ENCODE measurements at regions not wholly inside any gene's neighbourhood (a gene's known extent, or its start where the extent isn't known, plus 50 kb on each side); places are given as distances from the start of the nearest gene placed in this dataset.
"Not testable (repeated sequence)": the region's sequence is repeated elsewhere in the genome, so short reads cannot be mapped to it uniquely, and the experiment has no call there.

DNA sequence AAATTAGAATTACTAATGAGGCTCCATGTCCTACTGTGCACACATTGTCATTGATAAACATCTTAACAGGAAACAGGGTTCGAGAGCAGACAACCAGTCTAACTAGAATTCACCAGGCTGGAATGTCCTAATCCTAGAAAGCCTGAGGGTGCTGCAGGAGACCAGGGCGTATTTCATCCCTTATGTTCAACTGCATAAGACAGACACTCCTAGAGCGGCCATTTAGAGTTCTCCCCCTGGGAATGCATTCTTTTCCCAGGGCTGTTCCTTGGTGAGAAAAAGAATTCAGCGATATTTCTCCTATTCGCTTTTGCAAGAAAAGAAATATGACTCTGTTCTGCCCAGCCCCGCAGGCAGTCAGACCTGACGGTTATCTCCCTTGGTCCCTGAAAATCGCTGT is 486.0 kb downstream of the REEP3 start:
- FAIRE-seq (no peak), DNase-seq (ENCODE audit: low spot score) (no peak)

DNA sequence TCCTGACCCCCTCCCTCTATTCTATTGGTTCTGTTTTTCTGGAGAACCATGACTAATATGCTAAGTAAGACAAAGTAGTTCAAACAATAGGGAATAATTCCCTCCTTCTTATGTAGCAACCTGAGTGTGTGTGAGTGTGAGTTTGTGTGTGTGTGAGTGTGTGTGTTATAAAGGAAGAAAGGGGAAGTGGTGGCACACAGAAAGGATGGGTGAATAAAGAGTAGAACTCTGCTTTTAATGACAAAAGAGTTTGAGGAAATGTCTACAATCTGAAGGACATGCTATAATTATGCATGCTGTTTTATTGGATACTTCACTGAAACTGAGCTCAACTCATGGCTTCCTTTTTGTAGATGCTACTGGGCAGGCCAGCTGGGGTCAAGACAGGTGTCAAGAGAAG is 489.5 kb downstream of the REEP3 start:
- FAIRE-seq (no peak), DNase-seq (ENCODE audit: low spot score) (no peak)

DNA sequence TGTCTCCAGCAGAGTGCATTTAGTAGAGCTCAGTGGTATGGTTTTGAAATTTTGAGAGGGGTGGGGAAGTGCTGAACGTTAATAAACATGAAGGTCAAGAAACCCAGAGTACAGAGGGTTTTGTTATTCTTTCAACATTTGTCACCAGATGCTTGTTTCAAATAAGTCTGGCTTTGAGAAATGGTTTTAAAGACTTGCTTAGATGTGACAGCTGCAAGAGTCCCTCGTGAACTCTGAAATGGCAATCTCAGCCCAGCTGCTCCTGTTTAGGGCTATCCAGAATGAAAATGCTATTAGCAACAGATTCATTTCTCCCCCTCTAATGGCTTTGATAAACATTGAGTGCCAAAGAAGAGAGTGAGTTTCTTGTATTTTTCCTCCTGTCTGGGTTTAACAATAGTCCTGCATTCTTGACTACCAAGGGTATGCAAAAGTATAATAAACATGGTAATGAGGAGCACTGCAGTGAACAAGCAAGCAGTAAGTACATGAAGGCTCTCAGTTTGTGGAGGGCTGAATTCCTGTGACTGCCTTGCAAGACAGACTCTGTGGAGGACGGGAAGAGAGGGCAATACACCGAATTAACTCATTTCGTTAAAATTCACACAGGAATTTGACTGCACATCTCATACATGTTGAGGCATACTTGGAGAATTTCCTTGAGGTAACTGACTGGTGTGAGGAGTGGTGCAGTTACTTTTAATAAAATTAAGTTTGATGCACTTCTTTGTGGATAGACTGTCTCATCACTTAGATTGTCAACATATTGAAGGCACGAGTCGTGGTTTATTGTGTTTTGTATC is 490.9 kb downstream of the REEP3 start:
- no peak for DNase-seq (ENCODE audit: low spot score)
- no peak for FAIRE-seq

DNA sequence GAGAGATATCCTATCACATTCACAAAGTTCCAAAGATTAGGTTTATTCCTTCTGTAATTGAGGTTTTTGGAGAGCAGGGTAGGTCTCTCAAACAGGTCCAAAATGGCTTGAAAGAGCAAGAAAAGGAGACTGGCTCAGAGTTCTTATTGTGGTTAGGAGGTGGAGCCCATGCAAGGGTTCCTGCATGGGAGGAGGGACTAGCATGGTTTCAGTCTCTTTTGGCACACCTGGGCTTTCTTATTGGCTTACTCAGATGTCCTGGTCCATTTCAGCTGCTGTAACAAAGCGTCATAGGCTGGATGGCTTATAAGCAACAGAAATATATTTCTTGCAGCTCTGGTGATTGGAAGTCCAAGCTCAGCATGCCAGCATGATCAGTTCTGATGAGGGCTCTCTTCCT is 493.1 kb downstream of the REEP3 start:
- DNase-seq (ENCODE audit: low spot score) (no peak), FAIRE-seq (no peak)

DNA sequence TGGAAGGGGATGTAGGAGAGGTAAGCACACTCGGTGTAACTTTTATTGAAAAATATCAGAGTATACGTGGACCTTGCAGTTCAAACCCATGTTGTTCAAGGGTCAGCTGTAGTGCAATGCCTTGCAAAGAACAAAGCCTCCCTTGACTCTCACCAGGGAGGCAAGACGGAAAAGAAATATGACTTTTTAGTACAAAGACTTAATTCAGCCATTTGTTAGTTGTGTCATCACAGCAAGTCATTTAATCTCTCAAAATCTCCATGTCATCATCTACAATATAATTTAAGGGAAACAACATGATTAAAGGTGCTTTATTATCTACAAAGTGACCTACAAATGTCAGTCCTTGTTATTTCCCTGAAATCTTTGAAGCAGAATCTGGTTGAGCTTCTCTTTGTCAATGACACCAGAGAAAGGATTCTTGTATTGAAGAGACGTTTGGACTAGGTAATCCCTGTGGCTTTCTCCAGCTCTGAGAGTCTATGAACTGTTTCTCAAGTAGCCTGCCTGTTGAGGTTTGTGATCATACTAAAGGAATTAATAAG is 502.8 kb downstream of the REEP3 start:
- FAIRE-seq = no peak
- no peak for DNase-seq (ENCODE audit: low spot score)

DNA sequence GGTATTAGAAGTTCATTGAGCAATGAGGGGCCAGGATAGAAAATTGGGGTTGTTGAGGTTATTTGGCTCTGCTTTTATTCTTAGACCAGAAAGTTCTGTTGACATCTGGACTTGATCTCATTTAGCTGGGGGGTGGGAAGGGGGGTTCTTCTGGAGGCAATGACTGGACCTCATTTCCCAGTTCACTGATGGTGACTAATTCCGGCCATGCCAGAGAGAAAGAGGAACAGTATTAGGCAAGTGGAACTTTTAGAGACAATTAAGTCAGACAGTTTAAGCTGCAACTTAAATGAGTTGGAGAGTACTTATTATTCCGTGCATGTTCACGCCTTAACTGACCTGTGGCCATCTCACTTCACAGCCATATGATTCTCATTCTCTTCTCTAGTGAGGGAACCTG is 512.5 kb downstream of the REEP3 start:
- no peak for FAIRE-seq

DNA sequence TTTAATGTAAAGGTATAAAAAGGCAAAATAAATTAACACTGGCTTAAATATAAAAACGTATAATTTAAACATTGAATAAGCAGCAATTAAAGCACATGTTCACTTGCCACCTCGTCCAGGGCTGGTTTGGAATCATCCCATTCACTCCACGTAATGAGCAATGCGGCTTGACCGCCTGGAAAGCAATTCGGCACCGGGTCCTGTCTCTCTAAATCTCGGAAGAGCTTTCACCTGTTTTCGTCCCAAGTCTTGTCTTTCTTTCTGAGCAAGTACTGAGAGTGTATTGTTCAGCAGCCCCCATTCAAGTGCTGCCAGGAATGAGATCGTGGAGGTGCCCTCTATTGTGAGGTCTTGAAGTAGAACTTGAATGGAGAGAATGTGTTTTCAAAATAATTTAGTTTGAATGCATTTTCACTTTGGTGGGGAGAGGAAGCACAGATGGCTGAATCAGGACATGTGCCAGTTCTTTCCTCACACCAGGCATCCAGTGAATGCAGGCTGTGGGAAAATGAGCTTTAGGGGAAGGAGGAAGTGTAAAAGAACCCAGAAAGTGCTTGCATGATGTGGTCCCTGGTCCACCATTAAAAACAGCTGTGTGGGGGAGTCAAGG is 515.2 kb downstream of the REEP3 start:
- FAIRE-seq = no peak
- no peak for DNase-seq (ENCODE audit: low spot score)

More for the DNA sequence above, 512.5 kb downstream of the REEP3 start:
- no peak for DNase-seq (ENCODE audit: low spot score)

DNA sequence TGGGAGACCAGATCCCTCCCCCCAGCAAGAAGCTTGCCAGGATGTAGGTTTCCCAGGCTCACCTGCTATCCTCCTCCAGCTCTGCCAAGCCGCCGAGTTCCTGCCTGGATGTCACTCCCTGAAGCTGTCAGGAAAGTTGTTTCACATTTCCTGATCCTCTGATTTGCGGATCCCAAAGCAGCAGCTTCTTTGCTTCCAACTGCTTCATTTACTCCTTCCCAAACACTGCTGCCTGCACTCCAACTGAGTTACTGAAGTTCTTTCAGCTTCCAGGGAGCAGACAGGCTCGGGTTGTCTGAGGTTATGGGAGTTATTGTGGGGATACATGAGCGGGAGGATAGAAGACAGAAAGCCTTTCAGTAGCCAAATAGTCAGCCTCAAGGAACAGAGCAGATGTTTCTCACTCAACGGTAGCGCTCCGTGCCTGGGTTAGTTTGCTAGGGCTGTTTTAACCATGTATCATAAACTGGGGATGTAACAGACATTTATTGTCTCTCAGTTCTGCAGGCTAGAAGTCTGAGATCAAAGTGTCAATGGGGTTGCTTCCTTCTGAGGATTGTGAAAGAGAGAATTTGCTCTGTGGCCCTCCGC is 516.0 kb downstream of the REEP3 start:
- DNase-seq (ENCODE audit: low spot score) (no peak), FAIRE-seq (no peak)

DNA sequence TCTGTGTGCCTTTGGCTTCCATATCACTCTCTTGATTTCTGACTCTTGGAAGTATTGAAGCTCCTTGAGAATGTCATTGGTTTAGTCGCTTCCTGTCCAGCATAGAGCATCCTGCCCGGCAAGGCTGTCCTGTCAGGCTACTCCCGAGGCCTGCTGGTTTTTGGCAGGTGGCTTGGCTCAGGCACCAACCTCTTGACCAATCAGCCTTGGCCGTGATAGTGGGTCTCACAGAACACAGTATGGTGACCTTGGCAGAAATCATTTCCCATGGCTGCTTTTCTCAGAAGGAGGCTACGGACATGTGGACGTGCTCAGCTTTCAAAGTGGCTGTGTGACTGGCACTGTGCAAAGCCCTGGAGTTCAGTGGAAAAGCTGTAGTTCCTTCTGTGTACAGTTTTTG is 516.9 kb downstream of the REEP3 start:
- DNase-seq (ENCODE audit: low spot score) (no peak), FAIRE-seq (no peak)

DNA sequence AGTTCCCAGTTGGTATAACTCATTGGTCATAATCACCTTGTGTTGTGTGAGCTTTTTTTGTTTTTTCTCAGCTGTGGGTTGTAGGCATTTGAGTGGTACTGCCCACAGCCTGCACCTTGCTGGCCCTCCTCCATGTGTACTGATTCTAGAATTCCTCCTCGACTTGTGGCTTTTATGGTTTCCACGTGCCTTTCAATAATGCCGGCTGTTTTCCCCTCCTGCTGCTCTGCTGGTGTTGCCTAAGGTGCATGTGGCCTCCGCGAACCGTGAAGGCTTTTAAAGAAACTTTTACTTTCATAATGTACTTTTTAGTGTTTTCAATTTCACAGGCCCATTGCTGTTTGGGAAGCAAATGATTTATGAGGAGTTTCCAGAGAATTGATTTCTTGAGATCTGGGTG is 518.0 kb downstream of the REEP3 start:
- no peak for FAIRE-seq
- no peak for DNase-seq (ENCODE audit: low spot score)

DNA sequence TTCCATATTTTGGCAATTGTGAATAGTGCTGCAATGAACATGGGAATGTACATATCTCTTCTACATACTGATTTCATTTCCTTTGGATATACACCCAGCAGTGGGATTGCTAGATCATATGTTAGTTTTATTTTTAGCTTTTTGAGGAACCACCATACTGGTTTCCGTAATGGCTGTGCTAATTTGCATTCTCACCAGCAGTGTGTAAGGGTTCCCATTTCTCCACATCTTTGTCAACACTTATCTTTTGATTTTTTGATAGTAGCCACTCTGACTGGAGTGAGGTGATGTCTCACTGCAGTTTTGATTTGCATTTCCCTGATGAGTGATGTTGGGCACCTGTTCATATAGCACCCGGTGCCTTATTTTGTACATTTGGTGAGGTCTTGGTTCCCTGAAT is 519.6 kb downstream of the REEP3 start:
- no peak for FAIRE-seq
- DNase-seq (ENCODE audit: low spot score) = no peak

DNA sequence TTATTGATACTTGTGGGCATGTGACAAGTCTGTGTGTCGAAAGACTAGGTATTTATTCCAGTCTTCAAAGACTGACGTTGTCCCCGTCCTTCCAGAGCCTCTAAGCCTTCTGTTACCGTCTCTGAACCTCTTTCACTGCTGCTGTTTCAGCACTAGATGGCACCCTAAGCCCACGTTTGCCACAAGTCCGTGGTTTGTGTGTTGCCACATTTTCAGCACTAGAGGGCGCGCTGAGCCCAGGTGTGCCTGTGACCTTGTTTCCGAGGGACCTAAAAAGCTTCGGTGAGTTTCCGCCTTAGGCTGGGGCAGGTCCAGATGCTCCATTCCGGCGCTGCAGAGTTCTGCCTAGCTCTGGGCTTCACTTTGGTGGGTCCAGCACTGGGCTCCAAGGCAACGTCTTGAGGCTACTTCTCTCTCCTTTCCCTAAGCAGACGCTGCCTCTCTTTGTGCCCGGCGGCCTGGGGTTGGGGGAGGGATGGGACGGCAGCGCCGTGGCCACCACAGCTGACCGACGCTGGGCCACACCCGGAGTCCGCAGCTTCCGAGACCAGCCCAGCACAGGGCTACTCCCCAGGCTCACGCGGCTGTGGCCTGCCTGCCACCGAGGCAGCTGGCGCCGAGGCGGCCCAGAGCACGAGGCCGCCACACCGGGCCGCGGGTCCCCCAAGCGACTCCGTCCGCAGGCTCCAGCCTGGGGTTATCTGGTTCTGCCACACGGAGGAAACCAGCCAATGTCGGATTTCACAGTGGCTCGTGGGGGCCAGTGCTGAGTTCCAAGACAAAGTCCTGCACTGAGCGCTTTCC is 520.2 kb downstream of the REEP3 start:
- peak; percentile 24 for FAIRE-seq
- peak; percentile 70 for DNase-seq (ENCODE audit: low spot score)

DNA sequence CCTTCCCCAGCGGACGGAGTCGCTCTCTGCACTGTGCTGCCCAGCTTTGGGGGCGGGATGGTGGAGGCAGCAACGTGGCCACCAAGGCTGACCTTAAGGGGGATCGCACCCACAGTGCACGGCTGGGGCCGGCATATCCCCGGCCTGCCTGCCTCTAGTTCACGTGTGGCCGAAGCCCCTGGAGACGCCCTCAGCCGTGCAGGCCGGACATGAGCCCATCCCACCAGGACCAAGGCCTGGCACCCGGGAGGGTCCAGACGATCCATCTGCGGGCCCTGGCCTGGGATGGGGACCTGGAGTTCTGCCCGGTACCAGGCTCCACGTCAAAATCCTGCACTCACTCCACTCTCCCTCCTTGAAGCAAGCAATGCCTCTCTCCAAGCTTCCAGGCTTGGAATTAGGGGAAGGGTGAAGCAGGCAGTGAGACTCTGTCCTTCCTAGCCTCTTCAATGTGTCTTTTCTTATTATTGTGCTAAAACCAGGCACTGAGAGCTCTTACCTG is 520.8 kb downstream of the REEP3 start:
- DNase-seq (ENCODE audit: low spot score) = no peak
- no peak for FAIRE-seq

DNA sequence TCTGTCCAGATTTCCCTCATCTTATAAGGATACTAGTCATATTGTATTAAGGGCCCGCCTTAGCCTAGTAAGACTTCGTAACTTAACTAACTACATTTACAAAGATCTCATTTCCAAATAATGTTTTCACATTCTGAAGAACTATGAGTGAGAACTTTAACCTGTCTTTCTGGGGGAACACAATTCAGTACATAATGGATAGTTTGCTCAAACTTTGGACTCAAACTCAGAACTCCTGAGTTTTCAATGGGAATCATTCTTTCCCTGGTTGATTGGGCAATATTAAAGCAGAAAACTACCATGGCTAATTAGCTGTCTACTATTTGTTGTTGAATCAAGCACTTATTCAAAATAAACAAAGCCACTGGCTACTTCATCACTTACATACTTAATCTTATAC is 522.9 kb downstream of the REEP3 start:
- DNase-seq (ENCODE audit: low spot score) = no peak
- FAIRE-seq = no peak

DNA sequence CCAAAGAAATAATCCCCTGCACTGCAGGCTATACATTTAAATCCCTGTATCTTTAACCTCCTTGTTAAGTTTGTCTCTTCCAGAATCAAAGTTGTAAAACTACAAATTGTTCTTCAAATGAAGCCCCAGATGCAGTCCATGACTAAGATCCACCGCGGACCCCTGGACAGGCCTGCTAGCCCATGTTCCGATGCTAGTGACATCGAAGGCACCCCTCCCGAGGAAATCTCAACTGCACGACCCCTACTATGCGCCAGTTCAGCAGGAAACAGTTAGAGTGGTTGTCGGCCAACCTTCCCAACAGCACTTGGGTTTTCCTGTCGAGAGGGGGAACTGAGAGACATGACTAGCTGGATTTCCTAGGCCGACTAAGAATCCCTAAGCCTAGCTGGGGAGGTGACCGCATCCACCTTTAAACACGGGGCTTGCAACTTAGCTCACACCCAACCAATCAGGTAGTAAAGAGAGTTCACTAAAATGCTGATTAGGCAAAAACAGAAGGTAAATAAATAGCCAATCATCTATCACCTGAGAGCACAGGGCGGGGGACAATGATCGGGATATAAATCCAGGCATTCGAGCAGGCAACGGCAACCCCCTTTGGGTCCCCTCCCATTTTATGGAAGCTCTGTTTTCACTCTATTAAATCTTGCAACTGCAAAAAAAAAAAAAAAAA is 523.9 kb downstream of the REEP3 start:
- FAIRE-seq; DNase-seq (ENCODE audit: low spot score): not testable (repeated sequence)

DNA sequence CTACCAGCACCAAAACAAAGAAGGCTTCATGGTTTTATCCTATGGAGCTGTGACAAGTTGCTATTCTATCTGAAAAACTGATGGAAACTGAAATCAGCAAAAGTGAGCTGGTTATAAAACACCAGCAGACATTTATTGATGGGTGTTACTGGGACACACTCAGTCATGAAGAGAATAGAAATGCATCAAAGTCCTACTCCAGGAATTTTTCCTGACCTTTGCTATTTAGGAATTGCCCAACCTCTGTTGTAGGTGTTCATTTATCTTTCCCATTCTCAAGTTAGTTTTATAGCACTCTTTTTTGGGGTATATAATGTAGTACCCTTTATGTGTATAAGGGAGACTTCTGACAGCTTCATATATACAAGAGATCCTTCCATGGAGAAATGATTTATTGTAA is 533.2 kb downstream of the REEP3 start:
- FAIRE-seq (no peak), DNase-seq (ENCODE audit: low spot score) (no peak)

DNA sequence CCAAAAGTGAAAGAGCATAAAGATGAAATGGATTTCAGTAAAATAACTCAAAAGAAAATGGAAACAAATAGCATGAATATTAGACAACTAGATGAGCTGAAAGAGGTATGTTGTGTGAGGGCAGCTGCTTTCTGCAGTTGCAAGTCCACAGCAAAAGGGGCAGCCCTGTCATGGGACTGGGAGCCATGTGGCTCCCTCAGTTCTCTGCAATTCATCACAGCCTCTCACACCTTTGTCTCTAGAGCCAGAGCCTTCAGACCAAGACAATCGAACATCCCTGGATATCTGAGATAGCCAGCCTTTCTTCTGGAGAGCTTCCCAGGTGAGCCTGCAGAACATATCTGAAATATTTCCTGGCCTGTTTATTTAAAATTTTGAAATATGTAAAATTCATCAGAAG is 538.7 kb downstream of the REEP3 start:
- DNase-seq (ENCODE audit: low spot score) (no peak), FAIRE-seq (no peak)

DNA sequence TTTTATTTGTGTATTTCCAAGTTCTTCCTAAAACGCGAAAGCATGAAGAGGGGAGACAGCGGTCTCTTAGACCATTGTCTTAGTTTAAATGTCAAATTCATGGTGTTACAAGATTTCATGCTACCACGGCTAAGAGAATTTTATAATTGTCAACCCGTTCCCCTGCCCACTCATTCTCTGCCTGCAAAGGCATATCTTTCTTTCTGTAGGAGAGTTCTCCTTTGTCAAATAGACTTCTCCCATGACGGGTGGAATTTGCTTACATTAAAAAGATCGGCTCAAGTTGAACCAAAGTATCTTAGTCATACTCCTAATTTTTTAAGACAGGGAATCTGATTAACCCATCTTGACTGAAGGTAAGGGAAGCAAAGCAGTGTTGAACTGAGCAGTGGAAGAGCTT is 539.2 kb downstream of the REEP3 start:
- FAIRE-seq (no peak), DNase-seq (ENCODE audit: low spot score) (no peak)

DNA sequence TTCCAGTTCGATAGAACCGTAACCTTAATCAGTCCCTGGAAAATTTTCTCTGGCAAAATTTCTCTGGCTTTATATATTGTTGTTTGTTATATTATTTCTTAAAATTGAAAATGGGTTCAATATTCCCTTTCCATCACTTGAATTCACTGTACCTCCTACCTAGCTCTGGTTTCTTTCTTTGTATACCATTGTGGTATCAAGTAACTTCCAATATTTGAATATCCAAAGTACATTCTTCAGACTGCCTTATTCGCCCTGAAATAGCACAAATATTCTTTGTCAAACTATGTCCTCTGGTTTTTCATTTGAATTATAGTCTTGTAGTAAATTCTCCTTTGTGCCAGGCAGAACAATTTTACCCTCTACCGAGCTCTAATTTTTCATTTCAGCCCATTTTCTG is 541.6 kb downstream of the REEP3 start:
- FAIRE-seq = no peak
- DNase-seq (ENCODE audit: low spot score) = no peak

DNA sequence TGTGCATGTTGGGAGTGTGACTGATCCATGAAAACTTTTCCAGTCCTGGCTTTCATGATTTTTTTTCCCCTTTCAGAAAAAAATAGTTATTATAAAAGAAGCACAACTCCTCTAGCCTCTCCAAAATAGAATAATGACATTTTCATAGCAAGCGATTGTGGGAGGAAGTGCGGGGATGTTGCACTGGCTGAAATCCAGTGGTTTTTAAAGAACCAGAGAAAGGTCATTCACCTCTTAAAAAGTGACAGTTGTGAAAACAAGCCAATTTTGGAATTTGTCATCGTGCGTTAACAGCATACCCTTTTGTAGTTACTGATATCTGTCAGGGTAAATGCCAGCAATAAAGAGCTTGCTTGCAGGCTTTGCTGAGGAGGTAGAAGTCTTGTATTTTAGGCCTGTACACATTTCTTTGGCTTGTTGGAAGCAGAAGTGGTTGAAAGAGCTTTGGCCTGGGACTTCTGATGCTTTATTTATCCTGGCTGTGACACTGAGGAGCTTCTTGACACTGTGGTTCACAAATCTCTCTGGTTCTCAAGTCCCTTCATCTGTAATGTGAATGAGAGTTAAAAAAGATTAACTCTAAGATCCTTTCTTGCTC is 545.9 kb downstream of the REEP3 start:
- FAIRE-seq = no peak
- no peak for DNase-seq (ENCODE audit: low spot score)

DNA sequence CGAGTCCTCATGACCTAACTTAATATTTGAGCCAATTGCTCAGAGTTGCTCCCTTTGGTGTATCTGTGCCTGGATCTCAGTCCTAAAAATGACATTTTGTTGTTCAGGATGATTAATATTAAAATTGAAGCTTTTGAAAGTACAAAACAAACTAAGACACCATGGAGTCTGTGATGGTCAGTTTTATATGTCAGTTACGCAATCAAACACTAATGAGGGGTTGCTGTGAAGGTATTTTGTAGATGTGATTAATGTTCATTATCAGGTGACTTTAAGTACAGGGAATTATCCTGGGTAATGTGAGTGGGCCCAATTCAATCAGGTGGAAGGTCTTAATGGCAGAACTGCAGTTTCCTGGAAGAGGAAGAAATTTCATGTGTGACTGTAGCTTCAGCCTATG is 546.7 kb downstream of the REEP3 start:
- FAIRE-seq (no peak), DNase-seq (ENCODE audit: low spot score) (no peak)

Data from RCC 7860 (cell line).